HG03159 (cell line): ENCODE measurements at regions not wholly inside any gene's neighbourhood (a gene's known extent, or its start where the extent isn't known, plus 50 kb on each side); places are given as distances from the start of the nearest gene placed in this dataset.

Source experiments
- ATAC-seq: cut with Tn5 transposase; IDR thresholded peaks from one replicate; pipeline ENCODE4 v1.9.1; 2021; ENCODE audit warnings: mild to moderate bottlenecking, moderate library complexity; ENCODE audit not compliant: unreplicated experiment

DNA sequence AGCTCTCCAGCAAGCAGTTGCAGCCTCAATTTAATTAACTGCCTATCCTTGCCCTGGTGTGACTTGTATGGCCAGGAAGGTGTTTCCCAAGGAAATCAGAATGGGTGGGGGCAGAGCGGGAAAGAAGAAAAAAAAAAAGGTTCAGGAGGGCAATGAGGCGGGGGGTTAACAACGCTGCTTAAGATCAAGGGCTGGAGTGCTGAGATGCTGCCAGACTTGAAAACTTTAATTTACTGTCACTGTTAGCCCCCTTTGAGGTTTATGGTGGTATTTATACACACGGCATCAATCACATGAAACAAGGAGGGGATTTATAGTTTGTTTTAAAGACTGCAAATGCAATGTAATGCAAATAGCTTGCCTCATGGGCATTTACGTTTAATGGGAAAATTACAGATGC lies 319.4 kb upstream of the NR2F2 start:
- no peak for ATAC-seq

GRCh38 chr15:96014939-96015338 lies 315.6 kb upstream of the NR2F2 start:
- no peak for ATAC-seq

DNA sequence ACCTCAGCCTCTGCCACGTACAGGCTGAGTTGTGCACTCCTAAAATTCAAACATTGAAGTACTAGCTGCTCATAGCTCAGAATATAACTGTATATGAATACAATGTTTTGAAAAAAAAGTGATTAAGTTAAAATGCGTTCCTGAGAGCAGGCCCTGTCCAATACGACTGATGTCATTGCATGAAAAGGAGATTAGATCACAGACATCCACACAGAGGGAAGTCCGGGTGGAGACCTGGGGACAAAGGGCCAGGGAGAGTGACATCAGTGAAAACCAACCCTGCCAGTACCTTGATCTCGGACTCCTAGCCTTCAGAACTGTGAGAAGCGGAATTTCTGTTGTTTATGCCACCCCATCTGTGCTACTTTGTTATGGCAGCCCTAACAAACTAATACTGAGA lies 311.4 kb upstream of the NR2F2 start:
- no peak for ATAC-seq

GRCh38 chr15:96020133-96020532 lies 310.4 kb upstream of the NR2F2 start:
- ATAC-seq = no peak

DNA sequence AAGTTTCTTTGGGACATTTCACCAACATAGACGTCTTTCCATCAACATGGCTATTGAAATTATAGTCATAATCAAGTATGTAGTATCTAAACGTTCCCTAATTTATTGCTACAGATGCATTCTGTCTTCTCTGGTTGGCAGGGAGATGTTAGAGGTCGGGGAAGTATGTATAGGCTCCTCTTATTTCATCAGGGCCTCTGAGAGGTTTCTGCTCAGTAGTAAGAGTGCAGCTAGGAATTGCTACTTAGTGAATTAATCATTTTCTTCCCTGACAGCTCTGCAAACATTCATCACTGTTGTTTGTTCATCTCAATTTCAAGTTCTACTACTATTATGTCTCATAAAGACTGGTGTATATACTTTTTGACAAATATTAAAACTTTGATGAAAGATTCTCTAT lies 309.7 kb upstream of the NR2F2 start:
- ATAC-seq = no peak

DNA sequence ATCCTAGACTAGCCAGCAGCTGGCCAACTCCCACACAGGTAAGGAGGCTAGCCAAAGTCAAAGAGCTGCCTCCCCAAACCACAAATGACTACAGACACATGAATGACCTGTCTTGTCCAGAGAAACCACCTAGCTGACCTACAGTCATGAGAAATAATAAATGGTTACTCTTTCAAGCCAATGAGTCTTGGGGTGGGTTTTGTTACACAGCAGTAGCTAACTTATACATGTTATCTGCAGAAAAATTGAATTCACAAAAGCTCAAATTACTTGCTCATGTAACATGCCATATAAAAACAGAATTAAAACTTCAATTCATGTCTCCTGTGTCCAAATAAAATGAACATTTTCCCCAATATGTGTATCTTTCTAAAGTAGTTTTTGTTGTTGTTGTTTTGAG lies 307.4 kb upstream of the NR2F2 start:
- no peak for ATAC-seq

DNA sequence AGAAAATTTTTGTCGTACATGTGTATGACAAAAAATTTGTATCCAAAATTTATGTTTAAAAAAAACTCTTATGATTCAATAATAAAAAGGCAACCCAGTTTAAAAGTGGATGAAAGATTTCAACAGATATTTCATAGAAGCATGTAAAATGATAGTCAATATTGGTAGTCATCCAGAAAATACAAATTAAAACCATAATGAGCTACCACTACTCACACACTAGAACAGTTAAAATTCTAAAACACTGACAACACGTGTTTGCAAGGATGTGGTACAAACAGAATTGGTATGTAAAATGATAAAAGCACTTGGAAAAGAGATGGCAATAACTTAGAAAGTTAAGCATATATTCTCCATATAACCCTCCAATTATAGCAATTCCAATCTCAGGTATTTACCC lies 303.0 kb upstream of the NR2F2 start:
- ATAC-seq = no peak

- no peak for ATAC-seq
These were observed 301.9 kb upstream of the NR2F2 start for GRCh38 chr15:96028620-96029019.

GRCh38 chr15:96029172-96029571 lies 301.3 kb upstream of the NR2F2 start:
- ATAC-seq = no peak

GRCh38 chr15:96031426-96032110 lies 298.9 kb upstream of the NR2F2 start:
- ATAC-seq = no peak

GRCh38 chr15:96035091-96035490 lies 295.4 kb upstream of the NR2F2 start:
- ATAC-seq = no peak

DNA sequence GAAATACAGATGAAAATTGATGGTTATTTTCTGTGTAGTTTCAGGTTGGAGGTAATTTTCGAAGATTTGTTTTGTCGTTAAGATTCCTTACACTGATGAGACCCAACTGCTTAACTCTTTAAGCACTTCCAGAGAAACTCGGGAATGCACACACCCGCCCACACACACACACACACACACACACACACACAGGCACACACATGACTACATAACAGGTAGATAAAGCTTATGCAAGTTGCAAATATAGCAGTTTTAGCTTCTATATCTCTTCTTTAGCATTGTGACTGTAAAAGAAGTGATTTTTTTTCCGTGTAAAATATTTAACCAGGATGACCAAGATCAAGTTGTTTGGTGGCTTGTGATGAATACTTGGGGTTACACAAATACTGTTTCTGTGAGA lies 294.9 kb upstream of the NR2F2 start:
- no peak for ATAC-seq

GRCh38 chr15:96037584-96037983 lies 292.9 kb upstream of the NR2F2 start:
- peak; percentile 70 for ATAC-seq

DNA sequence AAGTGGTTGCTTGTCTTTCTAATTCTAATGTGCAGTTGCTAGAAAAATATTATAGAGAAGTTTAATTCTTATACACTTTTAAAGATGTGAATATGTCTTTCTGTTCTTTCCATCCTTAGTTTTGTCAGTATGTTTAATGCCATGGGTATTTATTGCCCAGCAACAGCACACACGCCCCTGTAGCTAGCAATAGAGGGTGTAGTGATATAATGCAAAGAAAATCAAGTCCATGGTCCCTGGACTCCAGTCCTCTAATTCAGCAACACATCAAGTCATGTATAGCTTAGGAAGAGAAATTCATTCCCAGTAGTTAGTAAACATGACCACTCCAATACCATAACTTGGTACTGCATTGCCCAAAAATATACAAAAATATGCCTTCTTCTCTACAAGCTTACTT lies 292.4 kb upstream of the NR2F2 start:
- ATAC-seq = no peak

DNA sequence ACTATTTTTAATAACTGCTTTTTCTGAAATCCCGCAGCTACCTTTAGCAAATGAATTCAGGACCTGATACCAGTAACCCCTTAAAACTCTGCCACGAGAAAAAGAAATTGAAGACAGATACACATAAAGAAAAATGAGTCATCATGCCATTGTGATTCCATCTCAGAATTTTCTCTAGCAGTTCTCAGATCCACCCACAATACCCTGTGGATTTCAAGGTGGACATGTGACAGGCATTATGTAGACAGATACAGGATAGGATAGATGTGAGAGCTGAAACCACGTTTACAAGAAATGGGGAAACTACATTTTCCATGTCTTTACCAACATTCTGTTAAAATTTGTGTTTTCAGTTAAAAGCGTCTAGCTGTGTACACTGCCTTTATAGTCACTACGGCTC lies 291.9 kb upstream of the NR2F2 start:
- no peak for ATAC-seq

GRCh38 chr15:96041982-96042733 lies 288.3 kb upstream of the NR2F2 start:
- ATAC-seq = no peak

DNA sequence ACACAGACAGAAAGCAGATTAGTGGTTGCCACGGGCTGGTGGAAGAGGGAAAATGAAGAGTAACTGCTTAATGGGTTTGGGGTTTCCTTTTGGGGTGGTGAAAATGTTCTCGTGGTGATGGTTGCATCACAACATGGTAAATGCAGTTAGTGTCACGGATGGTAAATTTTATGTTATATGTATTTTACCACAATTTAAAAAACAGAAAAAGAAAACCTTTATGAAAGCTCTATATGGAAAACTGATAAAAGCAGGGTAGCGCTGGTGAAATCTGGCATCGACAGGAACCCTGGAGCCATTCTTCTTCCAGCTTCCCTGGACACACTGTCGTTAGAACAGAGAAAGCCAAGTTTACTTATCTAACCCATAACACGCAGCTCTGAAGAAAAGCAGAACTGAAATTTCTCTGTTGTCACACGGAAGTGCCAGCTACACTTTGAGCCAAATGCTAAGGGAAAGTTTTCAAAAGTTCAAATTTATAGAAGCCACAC lies 287.7 kb upstream of the NR2F2 start:
- ATAC-seq = peak; percentile 91

GRCh38 chr15:96043591-96044171 lies 286.8 kb upstream of the NR2F2 start:
- no peak for ATAC-seq

DNA sequence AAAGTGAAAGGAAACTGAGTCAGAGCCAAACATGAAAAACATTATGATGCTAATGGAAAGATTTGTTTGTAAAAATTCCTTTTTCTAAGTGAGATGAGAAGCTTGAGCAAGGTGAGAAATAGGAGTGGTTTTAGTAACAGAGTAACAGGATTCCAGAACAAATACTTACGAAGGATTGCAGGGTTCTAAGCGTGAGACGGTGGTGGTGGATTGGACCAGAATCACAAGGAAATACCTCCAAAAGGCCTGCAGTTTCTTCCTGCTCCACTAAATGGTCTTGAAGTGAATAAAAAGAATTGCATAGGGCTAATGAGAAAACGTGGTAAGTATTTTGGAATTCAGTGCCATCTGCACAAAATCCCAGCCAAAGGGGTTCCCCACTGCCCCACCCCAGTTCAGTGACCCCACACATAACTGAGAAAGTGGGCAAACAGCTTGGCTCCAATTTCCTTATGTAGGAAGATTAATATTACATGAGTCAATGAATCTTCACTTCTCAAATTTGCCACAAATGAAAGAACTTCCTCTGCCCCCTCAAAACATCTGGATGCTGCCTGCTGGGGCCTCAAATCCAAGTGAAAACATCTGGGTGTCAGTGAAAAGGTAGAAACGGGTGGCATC lies 283.8 kb upstream of the NR2F2 start:
- no peak for ATAC-seq

DNA sequence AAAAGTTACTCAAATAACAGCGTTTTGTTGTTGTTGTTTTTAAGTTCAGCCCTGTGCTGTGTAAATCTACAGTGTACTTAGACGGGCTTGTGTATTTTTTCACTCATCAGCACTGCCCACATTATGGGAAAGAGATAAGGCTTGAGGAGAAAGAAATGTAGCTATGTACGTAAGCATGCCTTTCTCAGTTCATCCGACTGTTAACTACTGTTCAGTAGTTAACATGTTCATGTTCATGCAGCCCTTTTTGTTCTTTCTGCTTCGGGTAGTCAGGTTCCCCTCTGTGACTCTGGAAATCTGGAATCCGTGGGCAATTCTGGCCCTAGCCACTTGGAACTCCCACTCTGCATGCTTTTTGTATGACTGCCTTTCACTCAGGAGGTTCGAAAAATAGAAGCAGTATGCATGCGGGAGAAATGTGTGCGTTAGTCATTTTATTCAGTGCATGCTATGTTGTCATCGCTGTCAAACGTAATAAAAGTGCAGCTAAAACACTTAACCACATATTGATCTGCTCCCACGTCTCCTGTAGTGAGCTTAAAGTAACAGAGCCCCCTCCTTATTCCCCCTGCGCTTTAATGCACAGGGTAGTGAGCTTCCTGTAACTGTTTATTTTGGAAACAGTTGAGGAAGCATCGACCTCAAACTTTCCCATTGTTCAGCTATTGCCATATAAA lies 283.1 kb upstream of the NR2F2 start:
- no peak for ATAC-seq

DNA sequence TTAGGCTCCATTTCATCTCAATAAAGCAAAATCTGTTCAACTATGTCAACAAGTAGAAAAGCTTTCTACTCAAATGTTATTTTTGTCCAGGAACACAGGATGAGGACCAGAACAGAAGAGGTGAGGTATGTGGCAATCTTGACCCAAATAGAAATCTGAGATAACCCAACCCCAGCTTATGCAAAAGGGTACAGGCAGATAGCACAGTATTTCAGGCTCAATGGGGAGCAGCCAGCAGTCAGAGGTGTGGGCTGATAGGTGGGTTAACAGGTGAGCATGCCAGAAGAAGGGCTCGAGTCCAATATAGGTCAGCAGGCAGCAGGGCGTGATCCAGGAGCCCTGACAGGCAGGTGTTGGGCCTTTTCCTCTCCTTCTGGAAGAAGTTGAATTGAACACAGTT lies 281.2 kb upstream of the NR2F2 start:
- no peak for ATAC-seq
